ENCODE measurements at regions not wholly inside any gene's neighbourhood (a gene's known extent, or its start where the extent isn't known, plus 50 kb on each side); places are given as distances from the start of the nearest gene placed in this dataset.

- TF ChIP-seq GMEB1 (CRISPR knock-in tag; IDR thresholded peaks at IDR 0.05) (no peak), TAF7 (tag; IDR thresholded peaks at IDR 0.05) (no peak), NR0B1 (IDR thresholded peaks at IDR 0.05; ENCODE audit: partially characterized antibody) (no peak), SRSF9 (IDR thresholded peaks at IDR 0.05; ENCODE audit: borderline replicate concordance, low read depth, low read length) (no peak), ZNF212 (CRISPR knock-in tag; IDR thresholded peaks at IDR 0.05) (no peak), HIVEP1 (CRISPR knock-in tag; IDR thresholded peaks at IDR 0.05) (no peak), NFIC (IDR thresholded peaks at IDR 0.05) (no peak), NFYB (IDR thresholded peaks at IDR 0.05; ENCODE audit: extremely low read depth, insufficient read length) (no peak), EWSR1 (IDR thresholded peaks at IDR 0.05; ENCODE audit: borderline replicate concordance, low read depth, partially characterized antibody) (no peak), MAFG (tag; conservative IDR thresholded peaks at IDR 0.05) (no peak), ZNF24 (IDR thresholded peaks at IDR 0.05) (no peak), ZNF3 (CRISPR knock-in tag; IDR thresholded peaks at IDR 0.05) (no peak), LCOR (CRISPR knock-in tag; IDR thresholded peaks at IDR 0.05) (no peak), E2F1 (CRISPR knock-in tag; IDR thresholded peaks at IDR 0.05) (no peak)
Observed at GRCh38 chr6:121521164-121521555, 85.7 kb downstream of the GJA1 start (continued).

Data from K562 (cell line).